ENCODE measurements at regions not wholly inside any gene's neighbourhood (a gene's known extent, or its start where the extent isn't known, plus 50 kb on each side); places are given as distances from the start of the nearest gene placed in this dataset.

DNA sequence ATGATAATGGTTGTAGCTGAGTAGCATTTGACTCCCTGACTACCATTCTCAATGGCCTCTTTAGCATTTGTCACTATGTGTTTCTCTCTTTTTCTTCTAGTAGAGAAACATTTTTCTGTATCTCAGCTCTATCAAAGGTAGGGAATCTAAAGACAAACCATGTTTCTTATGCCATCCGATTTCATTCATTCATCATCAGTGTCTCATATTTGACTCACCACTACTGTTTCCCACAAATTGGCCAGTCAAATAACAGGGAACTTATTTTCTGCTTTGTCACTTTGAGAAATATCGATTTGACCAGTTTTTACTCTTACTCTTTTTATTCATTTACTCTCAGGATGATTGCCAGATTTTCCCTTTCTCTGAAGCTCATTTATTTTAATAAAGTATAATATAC, 282.3 kb downstream of the TMEM167A start:
- TF ChIP-seq, protein P1, sequence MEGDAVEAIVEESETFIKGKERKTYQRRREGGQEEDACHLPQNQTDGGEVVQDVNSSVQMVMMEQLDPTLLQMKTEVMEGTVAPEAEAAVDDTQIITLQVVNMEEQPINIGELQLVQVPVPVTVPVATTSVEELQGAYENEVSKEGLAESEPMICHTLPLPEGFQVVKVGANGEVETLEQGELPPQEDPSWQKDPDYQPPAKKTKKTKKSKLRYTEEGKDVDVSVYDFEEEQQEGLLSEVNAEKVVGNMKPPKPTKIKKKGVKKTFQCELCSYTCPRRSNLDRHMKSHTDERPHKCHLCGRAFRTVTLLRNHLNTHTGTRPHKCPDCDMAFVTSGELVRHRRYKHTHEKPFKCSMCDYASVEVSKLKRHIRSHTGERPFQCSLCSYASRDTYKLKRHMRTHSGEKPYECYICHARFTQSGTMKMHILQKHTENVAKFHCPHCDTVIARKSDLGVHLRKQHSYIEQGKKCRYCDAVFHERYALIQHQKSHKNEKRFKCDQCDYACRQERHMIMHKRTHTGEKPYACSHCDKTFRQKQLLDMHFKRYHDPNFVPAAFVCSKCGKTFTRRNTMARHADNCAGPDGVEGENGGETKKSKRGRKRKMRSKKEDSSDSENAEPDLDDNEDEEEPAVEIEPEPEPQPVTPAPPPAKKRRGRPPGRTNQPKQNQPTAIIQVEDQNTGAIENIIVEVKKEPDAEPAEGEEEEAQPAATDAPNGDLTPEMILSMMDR (IDR thresholded peaks at IDR 0.05 in 8 of 11, conservative IDR thresholded peaks at IDR 0.05 in 3 of 11), result no peak
- no peak for TF ChIP-seq POLR2A (IDR thresholded peaks at IDR 0.05)
